Prostate gland (tissue), 2 donors: ENCODE measurements at regions not wholly inside any gene's neighbourhood (a gene's known extent, or its start where the extent isn't known, plus 50 kb on each side); places are given as distances from the start of the nearest gene placed in this dataset.

Source experiments
- DNase-seq: peaks from one replicate; pipeline ENCODE4 v3.0.0-alpha.2; 2019; ENCODE audit warnings: low spot score
- H3K27ac ChIP-seq, 2 donors: fragments of 200-600 bp; sonication (generic); 2 replicates each; pipeline ENCODE4 v1.5.1; 2017 to 2019
- H3K27me3 ChIP-seq: fragments of 200-600 bp; sonication (generic); replicated peaks from 2 replicates; pipeline ENCODE4 v1.5.1; 2019; ENCODE audit not compliant: insufficient read depth
- H3K36me3 ChIP-seq, 2 donors: fragments of 200-600 bp; sonication (generic); 1 replicate in 1 of 2; 2 replicates in 1 of 2; pipeline versions ENCODE4 v1.5.1 to v1.8.1; 2017 to 2019
- H3K4me1 ChIP-seq: fragments of 200-600 bp; sonication (generic); replicated peaks from 2 replicates; pipeline ENCODE4 v1.5.1; 2019
- H3K4me3 ChIP-seq, 2 donors: fragments of 200-600 bp; sonication (generic); 2 replicates each; pipeline ENCODE4 v1.5.1; 2017 to 2019
- H3K9me3 ChIP-seq: fragments of 200-600 bp; sonication (generic); 2 replicates; pipeline ENCODE4 v1.5.1; 2017
- POLR2A ChIP-seq: fragments of 450-650 bp; IDR thresholded peaks from one replicate; pipeline ENCODE4 v1.6.1; 2016; ENCODE audit warnings: antibody characterized with exemption, mild to moderate bottlenecking
- POLR2AphosphoS5 ChIP-seq: sonication (generic); formaldehyde crosslinking; IDR thresholded peaks from one replicate; pipeline ENCODE4 v1.6.1; 2017; ENCODE audit warnings: antibody characterized with exemption
- WGBS: methylation state at CpG from one replicate; pipeline ENCODE4 v1.1.5; 2018; 5-methylcytosine and 5-hydroxymethylcytosine counted together
- intact Hi-C: fragments of 100-400 bp; cut with DNase I; formaldehyde crosslinking; loops from one replicate; pipeline ENCODE4 v1.14.2; 2022
- TF ChIP-seq, protein P1 (sequence below), 4 experiments: fragments of 200-600 bp in 2 of 4; fragments of 450-650 bp in 2 of 4; sonication (generic) in 2 of 4; IDR thresholded peaks; 1 replicate in 3 of 4; 2 replicates in 1 of 4; pipeline ENCODE4 v1.5.1; 2016 to 2019; ENCODE audit warnings: antibody characterized with exemption in 4 of 4, mild to moderate bottlenecking in 2 of 4, moderate library complexity in 2 of 4

GRCh38 chr2:43071599-43072550 lies 154.5 kb downstream of the ZFP36L2 start:
- no peak for DNase-seq
- intact Hi-C loops, result no loop called here

GRCh38 chr2:43070676-43071502 lies 155.5 kb downstream of the ZFP36L2 start:
- peak overlapping the region; percentile 49 to 61 for H3K27ac ChIP-seq
- no peak for DNase-seq
- intact Hi-C loops, result no loop called here
- H3K27me3 ChIP-seq, result no peaks in the 10 kb centered on the region
- 88% methylated on average over 15 of the region's 15 CpGs for WGBS
- H3K36me3 ChIP-seq, result no peaks in the 10 kb centered on the region
- TF ChIP-seq, protein P1, sequence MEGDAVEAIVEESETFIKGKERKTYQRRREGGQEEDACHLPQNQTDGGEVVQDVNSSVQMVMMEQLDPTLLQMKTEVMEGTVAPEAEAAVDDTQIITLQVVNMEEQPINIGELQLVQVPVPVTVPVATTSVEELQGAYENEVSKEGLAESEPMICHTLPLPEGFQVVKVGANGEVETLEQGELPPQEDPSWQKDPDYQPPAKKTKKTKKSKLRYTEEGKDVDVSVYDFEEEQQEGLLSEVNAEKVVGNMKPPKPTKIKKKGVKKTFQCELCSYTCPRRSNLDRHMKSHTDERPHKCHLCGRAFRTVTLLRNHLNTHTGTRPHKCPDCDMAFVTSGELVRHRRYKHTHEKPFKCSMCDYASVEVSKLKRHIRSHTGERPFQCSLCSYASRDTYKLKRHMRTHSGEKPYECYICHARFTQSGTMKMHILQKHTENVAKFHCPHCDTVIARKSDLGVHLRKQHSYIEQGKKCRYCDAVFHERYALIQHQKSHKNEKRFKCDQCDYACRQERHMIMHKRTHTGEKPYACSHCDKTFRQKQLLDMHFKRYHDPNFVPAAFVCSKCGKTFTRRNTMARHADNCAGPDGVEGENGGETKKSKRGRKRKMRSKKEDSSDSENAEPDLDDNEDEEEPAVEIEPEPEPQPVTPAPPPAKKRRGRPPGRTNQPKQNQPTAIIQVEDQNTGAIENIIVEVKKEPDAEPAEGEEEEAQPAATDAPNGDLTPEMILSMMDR (IDR thresholded peaks at IDR 0.05), result no peak
- TF ChIP-seq POLR2A, result no peak
- TF ChIP-seq POLR2AphosphoS5, result no peak
- no peaks in the 10 kb centered on the region for H3K9me3 ChIP-seq
- H3K4me1 ChIP-seq, result no peaks in the 10 kb centered on the region
- H3K4me3 ChIP-seq, result no peak overlapping the region

More at GRCh38 chr2:43071599-43072550, 154.5 kb downstream of the ZFP36L2 start:
- TF ChIP-seq, protein P1 (IDR thresholded peaks at IDR 0.05), result no peak
- no peak for TF ChIP-seq POLR2A
- no peak for TF ChIP-seq POLR2AphosphoS5
- H3K4me1 ChIP-seq, result no peaks in the 10 kb centered on the region
- no peaks in the 10 kb centered on the region for H3K27me3 ChIP-seq
- WGBS, result 71% methylated on average over 16 of the region's 16 CpGs
- H3K36me3 ChIP-seq, result no peaks in the 10 kb centered on the region
- peak overlapping the region; percentile 49 to 61 for H3K27ac ChIP-seq
- no peak overlapping the region for H3K4me3 ChIP-seq
- H3K9me3 ChIP-seq, result no peaks in the 10 kb centered on the region

- intact Hi-C loops, result no loop called here
- H3K4me3 ChIP-seq, result no peak overlapping the region
- no peak overlapping the region for H3K27ac ChIP-seq
- WGBS, result 64% methylated on average over 3 of the region's 3 CpGs
- no peaks in the 10 kb centered on the region for H3K9me3 ChIP-seq
- DNase-seq, result no peak
- no peaks in the 10 kb centered on the region for H3K4me1 ChIP-seq
- H3K36me3 ChIP-seq, result no peaks in the 10 kb centered on the region
- H3K27me3 ChIP-seq, result no peaks in the 10 kb centered on the region
- TF ChIP-seq POLR2A, result no peak
- TF ChIP-seq, protein P1 (IDR thresholded peaks at IDR 0.05), result no peak
- no peak for TF ChIP-seq POLR2AphosphoS5
These were observed 156.4 kb downstream of the ZFP36L2 start for GRCh38 chr2:43070030-43070429.

- no peaks in the 10 kb centered on the region for H3K4me1 ChIP-seq
- H3K36me3 ChIP-seq, result no peaks in the 10 kb centered on the region
- intact Hi-C loops, result no loop called here
- 92% methylated on average over 16 of the region's 16 CpGs for WGBS
- no peaks in the 10 kb centered on the region for H3K9me3 ChIP-seq
- H3K27me3 ChIP-seq, result no peaks in the 10 kb centered on the region
- H3K4me3 ChIP-seq, result no peak overlapping the region
- no peak overlapping the region for H3K27ac ChIP-seq
- no peak for TF ChIP-seq POLR2A
- no peak for TF ChIP-seq POLR2AphosphoS5
- TF ChIP-seq, protein P1 (IDR thresholded peaks at IDR 0.05), result no peak
- DNase-seq, result no peak
These were observed 157.5 kb downstream of the ZFP36L2 start for GRCh38 chr2:43068631-43069517.
